A673 (cell line): ENCODE measurements at regions not wholly inside any gene's neighbourhood (a gene's known extent, or its start where the extent isn't known, plus 50 kb on each side); places are given as distances from the start of the nearest gene placed in this dataset.

Source experiments
- BruUV-seq: library from RNA; stranded (reverse); fragments of 400-500 nt; replicated peaks from 2 replicates; lab custom pipeline; 2021; lab: Mats Ljungman, UMichigan
- CTCF ChIA-PET: fragments of 300-600 bp; sonication (Branson Sonifier 250); formaldehyde crosslinking; loops from one replicate; lab custom pipeline; 2022; ENCODE audit warnings: antibody characterized with exemption; lab: Charles Lee
- POLR2A ChIA-PET: fragments of 300-600 bp; sonication (Branson Sonifier 250); formaldehyde crosslinking; loops from one replicate; lab custom pipeline; 2022; ENCODE audit warnings: antibody characterized with exemption; ENCODE audit not compliant: low non-redundant PET; lab: Charles Lee
- DNase-seq: peaks from one replicate; pipeline ENCODE4 v3.0.0-alpha.2; 2015; ENCODE audit warnings: low spot score
- H3K27ac ChIP-seq: fragments of 200-600 bp; sonication (generic); 2 replicates; pipeline ENCODE4 v1.5.1; 2016; ENCODE audit warnings: mixed run types, low read depth, mild to moderate bottlenecking, mixed read lengths, antibody characterized with exemption, low read length; ENCODE audit not compliant: poor library complexity, severe bottlenecking
- H3K27me3 ChIP-seq: fragments of 200-600 bp; sonication (generic); replicated peaks from 2 replicates; pipeline ENCODE4 v1.6.1; 2017; ENCODE audit warnings: mixed run types, low read depth, mild to moderate bottlenecking, mixed read lengths, antibody characterized with exemption, low read length; ENCODE audit not compliant: insufficient read depth, poor library complexity
- H3K36me3 ChIP-seq: fragments of 200-600 bp; sonication (generic); 2 replicates; pipeline ENCODE4 v1.6.1; 2016; ENCODE audit warnings: mixed run types, mild to moderate bottlenecking, mixed read lengths, antibody characterized with exemption, low read length; ENCODE audit not compliant: insufficient read depth, poor library complexity, severe bottlenecking
- H3K4me1 ChIP-seq: fragments of 200-600 bp; sonication (generic); 2 replicates; pipeline ENCODE4 v1.6.1; 2017; ENCODE audit warnings: mixed run types, mild to moderate bottlenecking, mixed read lengths, antibody characterized with exemption, low read length; ENCODE audit not compliant: insufficient read depth, poor library complexity, severe bottlenecking
- H3K4me3 ChIP-seq: fragments of 200-600 bp; sonication (generic); 2 replicates; pipeline ENCODE4 v1.5.1; 2016; ENCODE audit warnings: low read depth, mixed run types, mild to moderate bottlenecking, mixed read lengths, low read length; ENCODE audit not compliant: poor library complexity, severe bottlenecking
- H3K9me3 ChIP-seq: fragments of 200-600 bp; sonication (generic); 2 replicates; pipeline ENCODE4 v1.6.1; 2016; ENCODE audit warnings: mixed run types, low read depth, mild to moderate bottlenecking, mixed read lengths, antibody characterized with exemption, low read length; ENCODE audit not compliant: poor library complexity, severe bottlenecking
- CTCF ChIP-seq: fragments of 300-800, 200-600 bp; sonication (generic); conservative IDR thresholded peaks from 2 replicates; pipeline ENCODE4 v1.5.1; 2017; ENCODE audit warnings: low read depth, mild to moderate bottlenecking, antibody characterized with exemption, low read length, moderate library complexity, mixed read lengths
- EZH2 ChIP-seq: fragments of 200-600 bp; sonication (generic); IDR thresholded peaks from 2 replicates; pipeline ENCODE4 v1.6.1; 2017; ENCODE audit warnings: borderline replicate concordance, low read depth, mild to moderate bottlenecking, mixed read lengths, antibody characterized with exemption, low read length; ENCODE audit not compliant: poor library complexity, severe bottlenecking
- intact Hi-C: fragments of 100-400 bp; cut with micrococcal nuclease; formaldehyde crosslinking; loops from one replicate; pipeline ENCODE4 v1.10.0; 2022; ENCODE audit not compliant: unreplicated experiment

GRCh38 chr14:97013878-97014277, 216.7 kb downstream of the VRK1 start:
- BruUV-seq = no TSS peak
- Histone ChIP-seq H3K4me3 (no peak overlapping the region), H3K4me1 (no peaks in the 10 kb centered on the region), H3K27me3 (no peaks in the 10 kb centered on the region), H3K36me3 (no peaks in the 10 kb centered on the region), H3K27ac (no peak overlapping the region), H3K9me3 (peaks cover 5% of the 10 kb centered on the region)
- intact Hi-C loops = no loop called here
- ChIA-PET POLR2A (no interaction called here), CTCF (no interaction called here)
- no peak for DNase-seq
- TF ChIP-seq EZH2 = no peak
- no peak for TF ChIP-seq CTCF

- TF ChIP-seq EZH2 = no peak
- no peak for TF ChIP-seq CTCF
- Histone ChIP-seq H3K4me1 (no peaks in the 10 kb centered on the region), H3K36me3 (no peaks in the 10 kb centered on the region), H3K27ac (no peak overlapping the region), H3K4me3 (no peak overlapping the region), H3K9me3 (peaks cover 5% of the 10 kb centered on the region), H3K27me3 (no peaks in the 10 kb centered on the region)
- intact Hi-C loops = no loop called here
- ChIA-PET CTCF (no interaction called here), POLR2A (no interaction called here)
- BruUV-seq = no TSS peak
- DNase-seq = no peak
Measured at GRCh38 chr14:97021001-97021400, 223.8 kb downstream of the VRK1 start.

GRCh38 chr14:97021571-97022168, 224.5 kb downstream of the VRK1 start:
- CTCF ChIA-PET = no interaction called here
- peak; percentile 28 for DNase-seq
- no TSS peak for BruUV-seq

More at GRCh38 chr14:97021571-97022168, 224.5 kb downstream of the VRK1 start:
- Histone ChIP-seq H3K27me3 (no peaks in the 10 kb centered on the region), H3K9me3 (peaks cover 5% of the 10 kb centered on the region), H3K4me3 (no peak overlapping the region), H3K4me1 (no peaks in the 10 kb centered on the region), H3K36me3 (no peaks in the 10 kb centered on the region), H3K27ac (no peak overlapping the region)
- intact Hi-C loops = no loop called here
- POLR2A ChIA-PET = interaction anchor here (0.6 kb wide), 1 partner anchor 194 kb away, joined by 3 read pairs; no protein-coding TSS in a partner anchor
- no peak for TF ChIP-seq CTCF
